Hippocampal formation (tissue), 2 donors: ENCODE measurements at regions not wholly inside any gene's neighbourhood (a gene's known extent, or its start where the extent isn't known, plus 50 kb on each side); places are given as distances from the start of the nearest gene placed in this dataset.

Source experiments
- DNase-seq, 2 donors: peaks; one replicate each; lab custom pipeline; 2025; lab: John Stamatoyannopoulos, UW

DNA sequence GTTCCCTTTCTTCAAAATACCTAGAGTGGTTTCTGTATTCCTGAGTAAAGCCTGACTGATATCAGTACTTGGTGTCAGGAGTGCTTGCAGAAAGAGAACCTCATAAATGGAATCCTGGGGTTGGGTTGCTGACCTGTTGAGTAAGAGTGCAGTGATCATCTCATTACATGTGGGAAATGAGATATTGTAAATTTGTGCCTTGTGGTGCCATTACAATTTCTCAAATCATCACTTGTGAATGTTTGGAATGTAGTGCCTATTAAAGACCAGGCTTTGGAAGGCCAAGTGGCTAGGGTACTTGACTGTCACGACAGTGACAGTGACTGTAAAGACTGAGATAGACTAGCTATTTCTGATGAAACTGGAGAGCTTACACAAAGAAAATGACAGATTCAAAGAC lies 176.7 kb upstream of the CTTNBP2NL start:
- no peak for DNase-seq

- DNase-seq = no peak
Observed at GRCh38 chr1:112230232-112230631, 165.8 kb upstream of the CTTNBP2NL start.

DNA sequence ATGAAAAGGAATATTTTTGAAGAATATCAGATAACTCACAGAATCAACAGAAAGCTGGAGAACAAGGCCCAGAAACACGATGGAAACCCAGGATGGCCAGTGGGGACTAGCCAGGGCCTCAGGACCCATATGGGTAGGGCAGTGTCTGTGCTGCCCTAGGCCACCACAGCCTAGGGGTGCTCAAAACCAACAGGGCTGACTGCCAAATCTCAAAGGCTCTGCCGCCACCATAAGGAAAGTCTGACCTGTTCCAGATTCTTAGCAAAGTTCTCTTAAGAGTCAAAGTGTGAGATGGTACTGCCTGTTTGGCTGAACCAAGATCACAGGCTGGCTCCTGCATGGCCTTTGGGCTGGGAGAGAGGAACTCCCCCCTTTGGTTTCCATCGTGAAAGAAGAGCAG lies 164.7 kb upstream of the CTTNBP2NL start:
- no peak for DNase-seq

- no peak for DNase-seq
Observed at GRCh38 chr1:112232848-112233247, 163.2 kb upstream of the CTTNBP2NL start.

DNA sequence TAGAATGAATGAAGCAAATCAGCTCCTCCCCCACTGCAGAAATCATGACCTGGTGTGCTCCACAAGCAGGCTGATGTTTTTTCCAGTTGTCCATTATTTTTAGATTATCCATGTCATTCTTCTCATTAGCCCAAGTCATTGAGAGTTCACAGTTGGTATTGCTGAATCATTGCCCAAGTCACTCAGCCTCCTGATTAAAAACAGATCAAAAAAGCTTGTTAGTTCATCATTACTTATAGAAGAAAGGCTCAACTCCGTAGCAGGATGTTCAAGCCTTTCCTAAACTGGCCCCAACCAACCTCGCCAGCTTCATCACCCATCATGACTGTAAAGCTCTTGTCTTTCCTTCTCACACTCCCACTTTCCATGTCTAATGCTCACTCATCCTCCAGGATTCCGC lies 161.3 kb upstream of the CTTNBP2NL start:
- no peak for DNase-seq

DNA sequence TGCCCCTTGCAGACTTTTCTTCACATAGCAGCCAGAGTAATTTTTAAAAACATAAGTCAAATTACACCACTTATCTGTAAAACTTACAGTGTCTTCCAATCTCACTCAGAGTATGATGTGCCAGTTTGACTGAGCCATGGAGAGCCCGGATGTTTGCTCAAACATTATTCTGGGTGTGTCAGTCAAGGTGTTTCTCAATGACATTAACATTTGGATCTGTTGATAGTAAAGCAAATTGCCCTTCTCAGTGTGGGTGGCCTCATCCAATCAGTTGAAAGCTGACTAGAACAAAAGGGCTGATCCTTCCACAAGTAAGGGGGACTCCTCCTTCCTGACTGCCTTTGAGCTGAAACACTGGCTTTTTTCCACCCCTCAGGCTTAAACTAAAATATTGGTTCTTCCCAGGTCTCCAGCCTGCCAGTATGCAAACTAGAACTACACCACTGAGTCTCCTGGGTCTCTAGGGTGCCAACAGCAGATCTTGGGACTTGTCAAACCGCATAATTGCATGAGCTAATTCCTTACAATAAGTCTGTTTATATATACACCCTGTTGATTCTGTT lies 157.9 kb upstream of the CTTNBP2NL start:
- DNase-seq = no peak

DNA sequence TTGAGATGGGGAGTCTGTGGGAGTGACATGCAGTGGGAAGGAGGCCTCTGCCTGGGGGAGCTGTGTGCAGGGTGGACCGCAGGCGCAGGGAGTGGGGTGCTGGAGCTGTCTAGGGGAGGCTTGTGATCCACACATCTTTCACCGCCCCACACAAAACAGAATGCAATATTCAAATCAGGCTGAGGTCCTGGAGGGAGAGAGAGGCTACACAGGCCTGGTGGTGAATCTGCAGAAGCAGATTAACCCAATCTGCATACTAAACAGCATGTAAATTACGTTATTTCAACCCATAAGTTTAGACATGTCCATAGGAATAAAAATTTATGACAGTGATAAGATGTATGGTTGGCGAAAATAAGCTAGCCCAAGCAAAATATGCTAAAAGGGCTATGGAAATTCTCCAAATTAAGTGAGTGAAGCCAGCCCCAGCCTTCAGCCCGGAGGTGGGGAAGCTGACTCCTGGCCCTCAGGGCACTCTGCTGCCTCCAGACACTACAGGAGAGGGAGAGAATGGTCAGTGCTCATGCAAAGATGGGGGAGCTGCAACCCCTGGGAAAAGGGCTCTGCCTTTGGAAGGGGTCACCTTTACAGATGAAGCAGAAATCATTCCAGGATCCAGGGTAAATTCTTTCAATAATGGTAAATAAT lies 156.2 kb upstream of the CTTNBP2NL start:
- DNase-seq = no peak

DNA sequence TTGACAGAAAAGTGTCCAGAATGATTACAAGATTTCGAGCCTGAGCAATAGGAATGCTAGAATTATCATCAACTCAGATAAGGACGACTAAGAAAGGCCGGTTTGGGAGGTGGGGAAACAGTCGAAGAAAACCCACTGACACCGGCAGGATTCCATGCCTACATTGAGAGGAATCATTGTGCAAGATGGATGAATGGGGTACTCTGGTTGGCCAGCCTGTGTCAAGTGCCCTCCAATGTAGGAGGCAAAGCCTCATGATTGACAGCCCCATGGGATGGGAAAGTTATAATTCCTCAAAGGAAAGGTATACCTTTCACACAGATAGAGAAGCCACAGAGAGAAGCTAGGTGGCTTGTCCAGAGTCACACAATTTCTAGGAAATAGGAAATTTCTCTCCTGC lies 153.5 kb upstream of the CTTNBP2NL start:
- no peak for DNase-seq

GRCh38 chr1:112244131-112244530 lies 151.9 kb upstream of the CTTNBP2NL start:
- no peak for DNase-seq

GRCh38 chr1:112245114-112245513 lies 150.9 kb upstream of the CTTNBP2NL start:
- DNase-seq = no peak

GRCh38 chr1:112247036-112247597 lies 148.9 kb upstream of the CTTNBP2NL start:
- DNase-seq = no peak

DNA sequence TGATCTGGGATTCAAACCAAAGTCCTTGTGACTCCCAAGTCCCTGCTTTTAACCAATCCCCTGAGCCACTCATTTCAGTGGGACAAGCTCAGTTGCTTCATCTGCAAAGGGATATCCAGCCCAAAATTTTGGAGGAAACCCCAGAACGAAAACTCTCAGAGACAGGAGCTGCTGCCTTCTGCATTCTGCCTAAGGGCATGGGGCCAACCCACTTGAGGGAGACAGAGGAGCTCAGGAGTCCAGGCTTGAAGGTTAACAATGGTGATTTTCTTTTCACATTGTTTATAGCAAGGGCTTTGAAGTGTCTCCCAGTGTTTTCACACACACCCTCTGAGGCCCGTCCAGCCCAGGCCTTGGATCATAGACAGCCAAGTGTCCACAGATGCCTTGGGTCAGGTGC lies 148.1 kb upstream of the CTTNBP2NL start:
- no peak for DNase-seq

DNA sequence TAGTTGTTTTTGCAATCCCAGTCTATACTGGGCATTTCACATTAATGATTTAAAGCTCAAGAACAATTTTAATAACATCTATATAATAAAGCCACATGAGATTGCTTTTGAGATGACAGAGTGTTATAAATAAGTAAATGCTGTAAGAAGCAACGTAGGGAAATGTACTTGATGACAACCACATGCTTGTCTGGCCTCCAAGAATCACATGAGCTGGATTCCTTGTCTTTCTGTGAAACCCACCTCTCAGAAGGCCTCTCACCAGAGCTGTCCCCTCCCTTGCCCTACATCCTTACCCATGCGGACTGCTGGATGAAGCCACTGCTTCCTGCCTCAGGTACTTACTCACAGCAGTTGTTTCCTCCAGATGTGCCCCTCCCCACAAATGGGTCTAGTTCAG lies 145.1 kb upstream of the CTTNBP2NL start:
- no peak for DNase-seq

GRCh38 chr1:112251766-112252506 lies 144.1 kb upstream of the CTTNBP2NL start:
- no peak for DNase-seq

GRCh38 chr1:112253366-112253765 lies 142.6 kb upstream of the CTTNBP2NL start:
- no peak for DNase-seq

DNA sequence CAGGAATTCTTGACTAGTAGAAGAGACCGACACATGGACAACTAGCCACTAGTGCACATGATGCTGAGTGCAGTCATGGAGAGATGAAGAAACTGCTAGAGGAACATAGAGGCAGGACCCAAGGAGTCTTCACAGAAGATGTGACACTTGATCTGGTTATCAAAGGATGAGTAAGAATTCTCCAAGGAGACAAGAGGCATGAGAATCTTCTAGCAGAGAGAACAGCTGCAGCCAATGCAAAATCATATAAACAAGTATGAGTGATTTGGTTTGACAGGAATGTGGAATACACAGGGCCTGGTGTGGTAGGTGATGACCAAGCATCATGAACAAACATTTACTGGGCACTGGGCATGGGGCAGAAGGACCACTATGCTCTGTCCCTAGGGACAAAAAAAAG lies 140.9 kb upstream of the CTTNBP2NL start:
- DNase-seq = no peak

DNA sequence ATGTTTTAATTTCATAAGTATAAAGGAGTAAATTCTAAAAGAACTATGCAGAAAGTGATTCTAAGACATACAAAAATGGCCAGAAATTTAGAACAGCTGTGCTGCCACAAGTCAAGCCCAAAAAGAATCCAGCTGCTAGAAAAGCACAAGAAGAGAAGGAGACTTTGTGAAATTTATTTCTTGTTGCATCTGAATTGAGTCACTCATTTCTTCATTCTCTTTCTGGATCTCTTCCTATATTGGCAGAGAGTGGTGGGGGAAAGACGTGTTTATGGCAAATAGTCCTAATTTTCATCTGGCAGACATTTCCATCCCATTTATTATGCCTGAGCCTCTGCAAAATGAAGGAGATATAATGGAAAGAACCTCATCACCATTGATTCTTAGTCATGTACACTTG lies 139.6 kb upstream of the CTTNBP2NL start:
- no peak for DNase-seq

GRCh38 chr1:112257043-112257835 lies 138.8 kb upstream of the CTTNBP2NL start:
- no peak for DNase-seq

GRCh38 chr1:112260699-112261098 lies 135.3 kb upstream of the CTTNBP2NL start:
- DNase-seq = no peak

GRCh38 chr1:112262316-112262715 lies 133.7 kb upstream of the CTTNBP2NL start:
- no peak for DNase-seq

DNA sequence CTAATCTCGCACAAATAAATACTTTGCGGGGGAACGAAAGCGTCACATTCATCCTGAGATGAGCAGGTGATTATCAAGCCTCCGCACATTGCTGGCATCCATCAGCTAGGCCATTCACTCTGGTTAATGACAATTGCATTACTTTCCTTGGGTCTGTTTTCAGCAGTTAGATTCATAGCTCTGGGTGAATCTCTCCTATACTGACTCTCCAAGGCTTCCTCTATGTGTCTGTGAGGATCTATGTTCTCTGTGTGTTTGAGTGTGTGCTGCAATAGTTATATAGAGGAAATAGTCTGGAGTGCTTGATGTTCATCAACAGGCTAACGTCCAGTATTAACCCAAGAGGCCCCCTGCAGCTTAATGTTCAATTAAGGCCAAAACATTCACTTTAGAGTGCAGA lies 133.0 kb upstream of the CTTNBP2NL start:
- no peak for DNase-seq

DNA sequence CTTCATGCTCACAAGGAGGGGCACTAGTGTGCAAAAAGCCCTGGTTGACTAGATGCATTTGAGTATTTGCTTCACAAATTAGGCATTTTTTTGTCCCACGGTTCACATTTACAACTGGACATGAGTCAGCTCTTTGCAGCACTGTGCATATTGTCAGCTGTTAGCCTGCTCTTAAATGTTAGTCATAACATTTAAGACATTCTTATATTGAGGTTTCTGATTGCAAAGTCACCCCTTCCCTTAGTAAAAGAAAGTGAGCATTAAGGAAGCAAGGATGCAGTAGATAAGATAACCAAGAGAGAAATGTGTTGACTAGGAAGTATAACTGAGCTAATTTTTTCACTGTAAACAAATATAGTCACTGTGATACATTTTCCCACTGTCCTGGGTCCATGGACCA lies 132.6 kb upstream of the CTTNBP2NL start:
- DNase-seq = no peak
